Erythroblast (primary cell): ENCODE measurements at regions not wholly inside any gene's neighbourhood (a gene's known extent, or its start where the extent isn't known, plus 50 kb on each side); places are given as distances from the start of the nearest gene placed in this dataset.

Experiments
- GATA1 ChIP-seq: IDR thresholded peaks from 2 replicates; pipeline ENCODE4 v1.6.1; 2011; ENCODE audit warnings: low read depth, mild to moderate bottlenecking, control low read depth, low read length, moderate library complexity
- POLR2A ChIP-seq: IDR thresholded peaks from 2 replicates; pipeline ENCODE4 v1.6.1; 2011; ENCODE audit warnings: mild to moderate bottlenecking, low read length

DNA sequence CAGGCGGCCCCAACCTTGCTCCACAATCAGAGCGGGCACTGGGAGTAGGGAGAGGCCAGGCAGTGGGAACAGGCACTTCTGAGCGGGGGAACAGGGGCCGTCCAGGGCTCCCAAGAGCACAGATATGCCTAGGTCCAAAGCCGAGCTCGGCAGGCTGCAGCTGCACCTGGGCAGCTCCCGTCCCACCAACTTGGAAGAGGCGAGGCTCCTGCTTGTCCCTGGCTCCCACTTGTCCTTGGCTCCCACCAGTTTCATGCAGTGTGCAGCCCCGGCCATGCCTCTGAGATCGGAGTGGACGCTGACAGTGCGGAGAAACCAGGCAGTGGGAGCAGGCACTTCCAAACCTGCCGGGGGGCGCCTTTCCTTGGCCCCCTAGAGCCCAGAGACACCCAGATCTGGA is 84.0 kb upstream of the XAGE2 start:
- no peak for TF ChIP-seq POLR2A
- no peak for TF ChIP-seq GATA1
